ENCODE measurements at regions not wholly inside any gene's neighbourhood (a gene's known extent, or its start where the extent isn't known, plus 50 kb on each side); places are given as distances from the start of the nearest gene placed in this dataset.
"Not testable (repeated sequence)": the region's sequence is repeated elsewhere in the genome, so short reads cannot be mapped to it uniquely, and the experiment has no call there.

DNA sequence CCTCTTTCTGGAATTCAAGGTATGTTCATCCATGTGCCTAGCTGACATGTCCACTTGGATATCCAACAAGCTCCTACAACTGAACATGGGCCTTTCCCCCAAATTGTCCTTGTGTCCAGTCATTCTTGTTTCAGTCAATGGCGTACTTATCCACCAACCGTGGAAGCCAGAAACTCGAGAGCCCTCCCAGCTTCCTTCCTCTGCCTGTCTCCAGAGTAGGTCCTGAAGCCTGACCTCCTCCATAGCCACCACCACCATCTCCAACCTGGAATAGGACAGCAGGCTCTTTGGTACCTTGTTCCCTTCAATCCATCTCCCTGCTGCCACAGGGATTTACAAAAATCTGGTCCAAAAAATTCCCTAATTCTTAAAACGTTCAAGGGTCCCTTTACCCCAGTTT lies 305.1 kb downstream of the RPS24 start:
- peaks cover 2% of the 10 kb centered on the region for H3K27me3 Mint-ChIP-seq
- H3K36me3 Mint-ChIP-seq (ENCODE audit: low read depth): no peaks in the 10 kb centered on the region
- H3K9me3 Mint-ChIP-seq: no peaks in the 10 kb centered on the region
- DNase-seq: no peak
- intact Hi-C loops (cut with micrococcal nuclease): no loop called here
- H3K27ac Mint-ChIP-seq: no peak overlapping the region
- H3K4me1 Mint-ChIP-seq: no peaks in the 10 kb centered on the region
- H3K4me3 Mint-ChIP-seq: no peak overlapping the region

DNA sequence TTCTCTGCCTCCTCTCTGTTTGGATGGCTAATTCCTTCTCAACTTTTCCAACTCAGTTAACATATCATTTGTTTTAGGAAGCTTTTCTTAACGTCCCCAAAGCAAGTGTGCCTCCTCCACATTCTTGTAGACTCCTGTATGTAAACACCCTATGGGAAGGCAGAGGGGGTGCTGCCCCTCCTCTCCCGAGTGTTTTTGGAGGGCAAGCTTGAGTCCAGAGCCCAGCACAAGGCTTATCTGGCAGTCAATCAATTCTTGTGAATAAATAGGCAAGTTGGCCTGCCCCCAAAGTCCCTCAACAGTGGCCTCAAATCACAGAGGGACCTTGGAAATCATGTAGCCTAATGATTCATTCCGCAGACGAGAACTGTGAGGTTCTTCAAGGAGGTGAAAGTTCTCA lies 305.6 kb downstream of the RPS24 start:
- Mint-ChIP-seq H3K27me3 (peaks cover 2% of the 10 kb centered on the region), H3K4me3 (no peak overlapping the region), H3K9me3 (no peaks in the 10 kb centered on the region), H3K36me3 (ENCODE audit: low read depth) (no peaks in the 10 kb centered on the region), H3K4me1 (no peaks in the 10 kb centered on the region), H3K27ac (no peak overlapping the region)
- no peak for DNase-seq
- intact Hi-C loops (cut with micrococcal nuclease): no loop called here

- intact Hi-C loops (cut with micrococcal nuclease): no loop called here
- Mint-ChIP-seq H3K27me3 (peaks cover 6% of the 10 kb centered on the region), H3K27ac (no peak overlapping the region), H3K4me1 (no peaks in the 10 kb centered on the region), H3K36me3 (ENCODE audit: low read depth) (no peaks in the 10 kb centered on the region), H3K4me3 (no peak overlapping the region), H3K9me3 (no peaks in the 10 kb centered on the region)
- no peak for DNase-seq
Observed at GRCh38 chr10:78341953-78342614, 308.4 kb downstream of the RPS24 start.

DNA sequence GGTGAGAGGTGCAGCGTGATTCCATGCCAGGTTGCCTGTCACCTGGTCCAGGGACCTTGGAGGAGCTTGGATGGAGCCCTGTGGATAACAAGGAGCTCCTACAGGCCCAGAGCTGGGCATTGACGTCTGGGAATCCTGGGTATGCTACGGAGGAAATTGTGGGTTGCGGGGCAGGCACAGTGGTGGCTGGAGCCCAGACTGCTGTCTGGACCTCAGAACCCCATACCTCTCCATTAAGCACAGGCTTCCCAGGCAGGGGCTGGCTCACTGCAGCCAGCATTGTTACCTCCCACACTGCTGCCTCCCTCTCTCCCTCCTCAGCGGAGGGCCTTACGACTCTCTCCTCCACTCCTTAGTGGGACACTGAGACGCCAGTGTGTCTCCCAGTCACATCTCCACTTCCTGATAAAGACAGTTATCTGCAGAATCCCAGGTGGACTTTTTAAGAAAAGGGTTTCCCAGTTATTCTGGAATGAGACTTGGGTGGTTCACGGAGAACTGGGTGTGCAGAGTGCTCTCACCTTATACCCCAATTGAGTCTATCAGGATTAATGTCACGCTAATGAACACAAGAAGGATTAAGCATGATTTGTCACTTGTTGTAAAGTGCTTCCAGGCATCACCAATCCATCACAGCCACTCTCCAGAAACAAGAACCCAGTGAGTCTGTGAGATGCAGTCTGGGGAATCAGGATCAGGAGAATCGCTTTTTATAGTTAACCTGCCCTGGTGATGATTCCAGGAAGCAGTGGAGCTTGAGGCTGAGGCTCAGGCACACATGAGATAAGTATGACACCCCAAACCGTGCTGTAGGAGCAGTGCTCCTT lies 309.4 kb downstream of the RPS24 start:
- no peak overlapping the region for H3K27ac Mint-ChIP-seq
- no peak for DNase-seq
- intact Hi-C loops (cut with micrococcal nuclease): no loop called here
- H3K4me3 Mint-ChIP-seq: no peak overlapping the region
- H3K36me3 Mint-ChIP-seq (ENCODE audit: low read depth): no peaks in the 10 kb centered on the region
- H3K27me3 Mint-ChIP-seq: peaks cover 6% of the 10 kb centered on the region
- H3K9me3 Mint-ChIP-seq: no peaks in the 10 kb centered on the region
- H3K4me1 Mint-ChIP-seq: no peaks in the 10 kb centered on the region

DNA sequence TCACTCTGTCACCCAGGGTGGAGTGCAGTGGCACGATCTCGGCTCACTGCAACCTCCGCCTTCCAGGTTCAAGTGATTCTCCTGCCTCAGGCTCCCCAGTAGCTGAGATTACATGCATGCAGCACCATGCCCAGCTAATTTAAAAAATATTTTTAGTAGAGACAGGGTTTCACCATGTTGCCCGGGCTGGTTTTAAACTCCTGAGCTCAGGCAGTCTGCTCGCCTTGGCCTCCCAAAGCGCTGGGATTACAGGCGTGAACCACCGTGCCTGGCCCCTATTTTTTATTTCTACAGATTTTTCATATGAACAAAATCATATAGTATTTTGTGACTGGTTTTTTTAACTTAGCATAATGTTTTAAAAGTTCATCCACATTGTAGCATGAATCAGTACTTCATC lies 310.6 kb downstream of the RPS24 start:
- H3K4me3 Mint-ChIP-seq; H3K36me3 Mint-ChIP-seq (ENCODE audit: low read depth): not testable (repeated sequence)

DNA sequence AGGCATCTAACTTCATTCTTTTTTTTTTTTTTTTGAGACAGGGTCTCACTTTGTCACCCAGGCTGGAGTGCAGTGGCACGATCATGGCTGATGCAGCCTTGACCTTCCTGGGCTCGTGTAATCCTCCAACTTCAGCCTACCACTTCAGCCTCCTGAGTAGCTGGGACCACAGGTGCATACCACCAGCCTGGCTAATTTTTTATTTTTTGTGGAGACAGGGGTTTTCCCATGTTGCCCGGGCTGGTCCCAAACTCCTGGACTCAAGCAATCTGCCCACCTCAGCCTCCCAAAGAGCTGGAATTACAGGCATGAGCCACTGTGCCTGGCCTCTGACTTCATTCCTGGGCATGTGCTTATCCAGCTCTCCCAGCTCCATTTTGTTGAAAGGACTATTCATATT lies 311.9 kb downstream of the RPS24 start:
- intact Hi-C loops (cut with micrococcal nuclease); H3K4me3 Mint-ChIP-seq; H3K27ac Mint-ChIP-seq; H3K4me1 Mint-ChIP-seq; H3K36me3 Mint-ChIP-seq (ENCODE audit: low read depth); DNase-seq; H3K27me3 Mint-ChIP-seq; H3K9me3 Mint-ChIP-seq: not testable (repeated sequence)

More for the DNA sequence above, 310.6 kb downstream of the RPS24 start:
- H3K9me3 Mint-ChIP-seq; intact Hi-C loops (cut with micrococcal nuclease); DNase-seq; H3K27ac Mint-ChIP-seq; H3K4me1 Mint-ChIP-seq; H3K27me3 Mint-ChIP-seq: not testable (repeated sequence)

- Mint-ChIP-seq H3K27me3 (peaks cover 4% of the 10 kb centered on the region), H3K4me1 (no peaks in the 10 kb centered on the region), H3K36me3 (ENCODE audit: low read depth) (no peaks in the 10 kb centered on the region), H3K27ac (no peak overlapping the region), H3K4me3 (no peak overlapping the region), H3K9me3 (no peaks in the 10 kb centered on the region)
- intact Hi-C loops (cut with micrococcal nuclease): no loop called here
- DNase-seq: no peak
Observed at GRCh38 chr10:78346721-78347120, 313.1 kb downstream of the RPS24 start.

DNA sequence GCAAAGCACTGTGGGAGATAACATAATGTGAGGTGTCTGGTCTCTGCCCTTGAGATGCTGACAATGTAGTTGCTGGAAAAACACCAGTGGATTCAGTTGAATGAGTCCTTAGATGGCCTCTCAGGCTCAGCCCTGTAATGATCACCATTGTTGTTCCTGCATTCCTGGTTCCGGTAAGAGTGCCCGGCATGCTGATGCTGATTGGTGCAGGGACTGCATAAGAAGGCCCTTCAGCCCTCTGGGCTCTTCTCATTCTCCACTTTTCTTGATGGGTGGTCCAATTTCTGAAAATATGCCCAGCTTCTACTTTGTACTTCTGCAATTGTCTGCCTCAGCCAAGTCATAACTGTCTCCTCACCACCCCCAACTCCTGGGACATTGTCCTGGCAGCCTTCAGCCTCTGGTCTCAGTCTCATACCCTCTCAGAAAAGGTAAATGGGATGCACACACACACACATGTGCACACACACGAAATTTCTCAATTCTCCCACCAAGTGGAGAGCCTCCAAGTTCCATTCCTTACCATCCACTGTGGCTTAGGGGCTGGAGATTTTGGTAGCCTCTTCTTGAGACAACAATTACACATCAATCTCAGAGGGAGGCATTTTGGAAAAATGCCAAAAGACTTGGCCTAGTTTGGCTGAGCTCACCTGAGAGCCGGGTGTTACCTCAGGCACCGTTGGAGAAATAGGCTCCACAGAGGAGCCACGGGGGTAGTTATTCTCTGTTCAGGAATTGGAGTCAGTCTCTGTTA lies 314.9 kb downstream of the RPS24 start:
- intact Hi-C loops (cut with micrococcal nuclease): no loop called here
- Mint-ChIP-seq H3K4me3 (no peak overlapping the region), H3K27me3 (peaks cover 5% of the 10 kb centered on the region), H3K9me3 (no peaks in the 10 kb centered on the region), H3K4me1 (no peaks in the 10 kb centered on the region), H3K27ac (no peak overlapping the region), H3K36me3 (ENCODE audit: low read depth) (no peaks in the 10 kb centered on the region)
- no peak for DNase-seq

GRCh38 chr10:78349165-78349516 lies 315.5 kb downstream of the RPS24 start:
- Mint-ChIP-seq H3K36me3 (ENCODE audit: low read depth) (no peaks in the 10 kb centered on the region), H3K9me3 (no peaks in the 10 kb centered on the region)
- intact Hi-C loops (cut with micrococcal nuclease): no loop called here

GRCh38 chr10:78349911-78350663 lies 316.4 kb downstream of the RPS24 start:
- intact Hi-C loops (cut with micrococcal nuclease): no loop called here
- H3K4me1 Mint-ChIP-seq: no peaks in the 10 kb centered on the region
- no peaks in the 10 kb centered on the region for H3K36me3 Mint-ChIP-seq (ENCODE audit: low read depth)
- H3K27me3 Mint-ChIP-seq: peaks cover 6% of the 10 kb centered on the region
- DNase-seq: no peak
- H3K9me3 Mint-ChIP-seq: no peaks in the 10 kb centered on the region
- H3K27ac Mint-ChIP-seq: no peak overlapping the region
- H3K4me3 Mint-ChIP-seq: no peak overlapping the region

More at GRCh38 chr10:78349165-78349516, 315.5 kb downstream of the RPS24 start:
- DNase-seq: no peak
- H3K27ac Mint-ChIP-seq: no peak overlapping the region
- H3K4me3 Mint-ChIP-seq: no peak overlapping the region
- no peaks in the 10 kb centered on the region for H3K4me1 Mint-ChIP-seq
- peaks cover 6% of the 10 kb centered on the region for H3K27me3 Mint-ChIP-seq

DNA sequence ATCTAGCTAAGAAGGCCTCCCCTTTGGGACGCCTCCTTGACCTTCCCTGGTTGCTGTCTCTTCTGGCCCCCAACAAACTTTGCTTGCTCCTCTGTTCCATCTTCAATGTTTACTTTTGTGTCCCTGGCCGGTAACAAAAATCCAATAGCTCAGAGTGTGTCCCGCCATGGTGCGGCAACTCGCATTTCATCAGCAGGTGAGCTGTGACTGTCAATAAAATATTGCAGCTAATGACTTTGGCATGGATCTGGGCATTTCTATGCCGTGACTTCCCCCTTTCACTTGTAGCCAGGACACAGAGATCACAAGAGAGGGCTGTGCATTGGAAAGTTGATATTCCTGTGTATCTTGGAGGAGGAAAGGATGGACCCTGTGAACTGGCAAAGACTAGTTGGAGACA lies 317.6 kb downstream of the RPS24 start:
- intact Hi-C loops (cut with micrococcal nuclease): no loop called here
- no peak for DNase-seq
- H3K36me3 Mint-ChIP-seq (ENCODE audit: low read depth): no peaks in the 10 kb centered on the region
- no peaks in the 10 kb centered on the region for H3K9me3 Mint-ChIP-seq
- H3K4me3 Mint-ChIP-seq: no peak overlapping the region
- no peaks in the 10 kb centered on the region for H3K4me1 Mint-ChIP-seq
- H3K27ac Mint-ChIP-seq: no peak overlapping the region
- peaks cover 2% of the 10 kb centered on the region for H3K27me3 Mint-ChIP-seq

- H3K4me3 Mint-ChIP-seq: no peak overlapping the region
- intact Hi-C loops (cut with micrococcal nuclease): no loop called here
- peaks cover 2% of the 10 kb centered on the region for H3K27me3 Mint-ChIP-seq
Observed at GRCh38 chr10:78351809-78352208, 318.1 kb downstream of the RPS24 start.

GRCh38 chr10:78353636-78354035 lies 320.0 kb downstream of the RPS24 start:
- intact Hi-C loops (cut with micrococcal nuclease): no loop called here
- Mint-ChIP-seq H3K4me3 (no peak overlapping the region), H3K27me3 (peaks cover 2% of the 10 kb centered on the region), H3K27ac (no peak overlapping the region), H3K9me3 (no peaks in the 10 kb centered on the region), H3K4me1 (no peaks in the 10 kb centered on the region), H3K36me3 (ENCODE audit: low read depth) (no peaks in the 10 kb centered on the region)
- no peak for DNase-seq

More at GRCh38 chr10:78351809-78352208, 318.1 kb downstream of the RPS24 start:
- no peak for DNase-seq
- no peaks in the 10 kb centered on the region for H3K9me3 Mint-ChIP-seq
- H3K4me1 Mint-ChIP-seq: no peaks in the 10 kb centered on the region
- H3K27ac Mint-ChIP-seq: no peak overlapping the region
- H3K36me3 Mint-ChIP-seq (ENCODE audit: low read depth): no peaks in the 10 kb centered on the region

Data from activated CD4-positive, alpha-beta T cell treated with anti-CD3 and anti-CD28 coated beads, Interleukin-2, amount 10 ng/mL, durations not matched to agents 24 days and 14 days (primary cell).